Thyroid gland (tissue), 4 donors: ENCODE measurements at regions not wholly inside any gene's neighbourhood (a gene's known extent, or its start where the extent isn't known, plus 50 kb on each side); places are given as distances from the start of the nearest gene placed in this dataset.
"Not testable (repeated sequence)": the region's sequence is repeated elsewhere in the genome, so short reads cannot be mapped to it uniquely, and the experiment has no call there.

Experiments used
- DNase-seq, 2 donors: peaks; one replicate each; pipeline ENCODE4 v3.0.0-alpha.2; 2019
- H3K27ac ChIP-seq, 3 donors: fragments of 200-600 bp; sonication (generic); 1 replicate in 2 of 3; 2 replicates in 1 of 3; pipeline ENCODE4 v1.5.1; 2016 to 2019; ENCODE audit warnings: mild to moderate bottlenecking in 1 of 3, moderate library complexity in 1 of 3
- H3K27me3 ChIP-seq: fragments of 200-600 bp; sonication (generic); one replicate; pipeline ENCODE4 v1.5.1; 2019
- H3K36me3 ChIP-seq, 2 donors: fragments of 200-600 bp; sonication (generic); one replicate each; pipeline ENCODE4 v1.5.1; 2016 to 2019
- H3K4me1 ChIP-seq, 2 donors: fragments of 200-600 bp; sonication (generic); one replicate each; pipeline ENCODE4 v1.5.1; 2017 to 2019
- H3K4me3 ChIP-seq, 3 donors: fragments of 200-600 bp; sonication (generic); replicated peaks in 1 of 3; 1 replicate in 2 of 3; 2 replicates in 1 of 3; pipeline ENCODE4 v1.5.1; 2016; ENCODE audit warnings: mild to moderate bottlenecking in 1 of 3
- H3K9me3 ChIP-seq: fragments of 200-600 bp; sonication (generic); one replicate; pipeline ENCODE4 v1.5.1; 2017
- POLR2A ChIP-seq, 2 donors: fragments of 450-650 bp; IDR thresholded peaks; one replicate each; pipeline ENCODE4 v1.6.1; 2017; ENCODE audit warnings: antibody characterized with exemption in 2 of 2, mild to moderate bottlenecking in 2 of 2, moderate library complexity in 1 of 2
- WGBS, 2 donors: methylation state at CpG; one replicate each; pipeline ENCODE4 v1.1.5; 2017; 5-methylcytosine and 5-hydroxymethylcytosine counted together
- intact Hi-C: fragments of 100-400 bp; cut with DNase I; formaldehyde crosslinking; loops from one replicate; pipeline ENCODE4 v1.15.1; 2023
- TF ChIP-seq, protein P1 (sequence below), 6 experiments: fragments of 200-600 bp in 3 of 6; fragments of 450-650 bp in 3 of 6; sonication (generic) in 3 of 6; IDR thresholded peaks; one replicate each; pipeline ENCODE4 v1.5.1; 2016 to 2019; ENCODE audit warnings: antibody characterized with exemption in 6 of 6, mild to moderate bottlenecking in 2 of 6, inconsistent platforms in 1 of 6, moderate library complexity in 1 of 6

DNA sequence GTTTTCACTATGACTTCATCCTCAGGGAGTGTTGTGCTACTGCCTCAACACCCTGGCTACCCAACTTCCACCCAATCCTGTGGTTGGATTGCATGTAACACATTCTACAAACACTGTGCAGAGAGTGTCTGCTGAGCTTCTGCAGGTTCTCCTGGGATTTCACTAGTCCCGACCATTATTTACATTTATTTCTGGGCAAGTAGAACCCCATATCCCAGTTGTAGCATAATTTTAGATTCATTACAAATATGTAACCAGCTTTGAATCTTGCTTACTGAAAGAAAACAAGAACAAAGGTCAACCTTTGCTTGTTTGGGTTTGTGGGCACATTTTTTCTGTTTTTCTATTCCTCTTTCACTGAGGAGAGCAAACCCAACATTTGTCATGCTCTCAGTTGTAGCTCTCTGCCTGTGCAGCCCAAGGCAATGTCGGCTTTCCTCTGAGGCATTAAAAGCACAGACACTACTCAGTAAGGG, 2036.1 kb upstream of the LRRTM1 start:
- DNase-seq = no peak
- Histone ChIP-seq H3K9me3 (no peaks in the 10 kb centered on the region), H3K36me3 (no peaks in the 10 kb centered on the region), H3K27ac (no peak overlapping the region), H3K4me1 (no peaks in the 10 kb centered on the region), H3K4me3 (no peak overlapping the region), H3K27me3 (no peaks in the 10 kb centered on the region)
- 61 to 67% methylated on average over 2 of the region's 2 CpGs for WGBS, 2 donors
- no peak for TF ChIP-seq POLR2A (IDR thresholded peaks at IDR 0.05)
- TF ChIP-seq, protein P1, sequence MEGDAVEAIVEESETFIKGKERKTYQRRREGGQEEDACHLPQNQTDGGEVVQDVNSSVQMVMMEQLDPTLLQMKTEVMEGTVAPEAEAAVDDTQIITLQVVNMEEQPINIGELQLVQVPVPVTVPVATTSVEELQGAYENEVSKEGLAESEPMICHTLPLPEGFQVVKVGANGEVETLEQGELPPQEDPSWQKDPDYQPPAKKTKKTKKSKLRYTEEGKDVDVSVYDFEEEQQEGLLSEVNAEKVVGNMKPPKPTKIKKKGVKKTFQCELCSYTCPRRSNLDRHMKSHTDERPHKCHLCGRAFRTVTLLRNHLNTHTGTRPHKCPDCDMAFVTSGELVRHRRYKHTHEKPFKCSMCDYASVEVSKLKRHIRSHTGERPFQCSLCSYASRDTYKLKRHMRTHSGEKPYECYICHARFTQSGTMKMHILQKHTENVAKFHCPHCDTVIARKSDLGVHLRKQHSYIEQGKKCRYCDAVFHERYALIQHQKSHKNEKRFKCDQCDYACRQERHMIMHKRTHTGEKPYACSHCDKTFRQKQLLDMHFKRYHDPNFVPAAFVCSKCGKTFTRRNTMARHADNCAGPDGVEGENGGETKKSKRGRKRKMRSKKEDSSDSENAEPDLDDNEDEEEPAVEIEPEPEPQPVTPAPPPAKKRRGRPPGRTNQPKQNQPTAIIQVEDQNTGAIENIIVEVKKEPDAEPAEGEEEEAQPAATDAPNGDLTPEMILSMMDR (IDR thresholded peaks at IDR 0.05) = no peak
- intact Hi-C loops = no loop called here

DNA sequence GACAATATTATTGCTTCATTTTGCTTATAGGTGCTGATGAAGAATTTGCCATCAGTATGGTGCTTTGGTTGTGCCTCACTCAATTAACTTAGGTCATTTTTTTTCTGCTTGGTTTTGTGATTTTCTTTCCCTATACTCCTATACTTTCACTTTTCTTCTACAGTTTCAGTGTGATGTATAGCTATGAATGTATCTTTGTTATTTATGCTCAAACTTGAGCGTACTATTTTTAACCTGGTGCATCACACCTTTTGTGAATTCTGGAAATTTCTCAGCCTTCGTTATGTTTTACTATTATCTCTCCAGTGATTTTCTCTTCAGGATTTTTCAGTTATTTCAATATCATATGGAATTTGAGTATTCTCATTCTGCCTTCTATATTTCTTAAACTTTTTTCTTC, 2035.3 kb upstream of the LRRTM1 start:
- WGBS, 2 donors = 93 to 94% methylated on average over 2 of the region's 2 CpGs
- no peak overlapping the region for H3K4me3 ChIP-seq
- intact Hi-C loops = no loop called here

DNA sequence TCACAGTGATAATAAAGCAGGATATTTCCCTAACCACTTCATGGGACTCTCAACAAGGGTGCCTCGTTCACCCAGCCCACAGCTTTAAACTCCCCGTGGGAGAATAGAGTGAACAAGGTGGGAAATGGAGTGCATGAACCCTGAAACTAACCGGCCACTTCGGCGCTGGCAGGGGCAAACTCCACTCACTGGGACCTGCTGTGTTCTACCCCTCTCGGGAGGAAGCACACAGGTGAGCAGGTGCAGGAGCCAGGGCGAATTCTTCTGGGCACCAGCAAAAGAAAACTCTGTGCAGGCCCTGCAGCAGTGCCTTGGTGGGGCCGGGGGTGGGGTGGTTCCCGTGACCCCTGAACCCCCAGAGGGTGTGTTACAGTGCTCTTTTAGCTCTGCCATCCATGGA, 2029.1 kb upstream of the LRRTM1 start:
- H3K36me3 ChIP-seq = no peaks in the 10 kb centered on the region
- 75% methylated on average over 9 of the region's 9 CpGs for WGBS, 2 donors
- no peak overlapping the region for H3K27ac ChIP-seq
- no peak for TF ChIP-seq POLR2A (IDR thresholded peaks at IDR 0.05)
- TF ChIP-seq, protein P1 (IDR thresholded peaks at IDR 0.05) = no peak
- DNase-seq = no peak
- H3K27me3 ChIP-seq = no peaks in the 10 kb centered on the region
- H3K9me3 ChIP-seq = no peaks in the 10 kb centered on the region
- no peak overlapping the region for H3K4me3 ChIP-seq
- no peaks in the 10 kb centered on the region for H3K4me1 ChIP-seq
- intact Hi-C loops = no loop called here

More for the DNA sequence above, 2035.3 kb upstream of the LRRTM1 start:
- H3K4me1 ChIP-seq = no peaks in the 10 kb centered on the region
- no peaks in the 10 kb centered on the region for H3K27me3 ChIP-seq
- no peak for DNase-seq
- no peaks in the 10 kb centered on the region for H3K9me3 ChIP-seq
- no peak overlapping the region for H3K27ac ChIP-seq
- TF ChIP-seq, protein P1 (IDR thresholded peaks at IDR 0.05) = no peak
- no peak for TF ChIP-seq POLR2A (IDR thresholded peaks at IDR 0.05)
- H3K36me3 ChIP-seq = no peaks in the 10 kb centered on the region

DNA sequence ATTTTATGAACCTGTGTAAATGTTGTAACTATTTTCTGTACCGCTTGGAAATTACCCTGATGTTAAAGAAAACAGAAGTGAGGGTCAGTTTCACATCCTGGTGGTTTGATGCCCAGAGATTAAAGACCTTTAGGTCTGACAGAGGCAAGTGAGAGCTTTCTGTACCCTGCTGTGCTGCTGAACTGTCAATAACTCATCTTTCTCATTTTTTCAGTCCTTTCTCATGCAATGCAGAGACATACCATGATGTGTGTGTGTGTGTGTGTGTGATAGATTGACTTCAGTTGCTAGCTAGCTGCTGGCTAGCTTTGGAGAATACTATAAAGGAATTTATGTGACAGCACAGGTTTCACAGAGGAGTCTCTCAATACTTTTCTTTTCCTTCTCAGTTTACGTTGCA, 2025.6 kb upstream of the LRRTM1 start:
- TF ChIP-seq POLR2A (IDR thresholded peaks at IDR 0.05) = no peak
- TF ChIP-seq, protein P1 (IDR thresholded peaks at IDR 0.05) = no peak
- WGBS, 2 donors = 61 to 76% methylated on average over 2 of the region's 2 CpGs
- intact Hi-C loops = no loop called here

DNA sequence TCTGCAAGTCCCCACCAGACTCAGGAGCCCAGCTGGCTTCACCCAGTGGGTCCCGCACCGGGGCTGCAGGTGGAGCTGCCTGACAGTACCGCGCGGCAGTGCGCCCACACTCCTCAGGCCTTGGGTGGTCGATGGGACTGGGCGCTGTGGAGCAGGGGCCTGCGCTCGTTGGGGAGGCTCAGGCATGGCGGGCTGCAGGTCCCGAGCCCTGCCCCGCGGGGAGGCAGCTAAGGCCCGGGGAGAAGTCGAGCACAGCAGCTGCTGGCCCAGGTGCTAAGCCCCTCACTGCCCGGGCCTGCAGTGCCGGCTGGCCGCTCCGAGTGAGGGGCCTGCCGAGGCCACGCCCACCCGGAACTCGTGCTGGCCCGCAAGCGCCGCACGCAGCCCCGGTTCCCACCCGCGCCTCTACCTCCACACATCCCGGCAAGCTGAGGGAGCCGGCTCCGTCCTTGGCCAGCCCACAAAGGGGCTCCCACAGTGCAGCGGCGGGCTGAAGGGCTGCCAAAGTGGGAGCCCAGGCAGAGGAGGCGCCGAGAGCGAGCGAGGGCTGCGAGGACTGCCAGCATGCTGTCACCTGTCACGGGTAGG, 2021.7 kb upstream of the LRRTM1 start:
- DNase-seq, H3K36me3 ChIP-seq, H3K9me3 ChIP-seq, H3K4me1 ChIP-seq, H3K4me3 ChIP-seq, H3K27me3 ChIP-seq, intact Hi-C loops, H3K27ac ChIP-seq: not testable (repeated sequence)
- 95 to 97% methylated on average over 12 to 23 of the region's 42 CpGs for WGBS, 2 donors

More for the DNA sequence above, 2025.6 kb upstream of the LRRTM1 start:
- Histone ChIP-seq H3K27me3 (no peaks in the 10 kb centered on the region), H3K9me3 (no peaks in the 10 kb centered on the region), H3K4me3 (no peak overlapping the region), H3K4me1 (no peaks in the 10 kb centered on the region), H3K36me3 (no peaks in the 10 kb centered on the region), H3K27ac (no peak overlapping the region)
- no peak for DNase-seq
